ENCODE measurements at regions not wholly inside any gene's neighbourhood (a gene's known extent, or its start where the extent isn't known, plus 50 kb on each side); places are given as distances from the start of the nearest gene placed in this dataset.

DNA sequence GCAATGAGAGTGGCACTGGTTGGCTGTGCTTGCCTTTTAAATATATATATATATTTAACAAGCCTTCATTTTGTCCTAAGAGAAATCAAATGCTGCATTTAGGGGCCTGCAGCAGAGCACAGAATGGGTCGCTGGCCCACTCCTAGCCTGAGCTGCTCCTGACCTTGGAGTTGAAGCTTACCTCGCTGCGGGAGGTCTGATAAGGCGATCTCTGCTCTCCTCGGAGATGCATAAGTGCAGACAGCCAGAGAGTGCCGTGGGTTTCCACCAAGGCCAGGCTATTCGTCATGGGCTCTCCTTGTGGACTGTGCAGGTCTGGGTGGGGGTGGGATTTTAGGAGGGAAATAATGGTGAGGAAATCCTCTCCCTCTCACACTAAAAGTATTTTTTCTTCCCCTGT is 99.5 kb upstream of the IKZF1 start:
- Histone ChIP-seq H3K9ac (ENCODE audit: insufficient read depth, low read length, poor library complexity, severe bottlenecking) (no peak overlapping the region), H3K9me3 (replicated peaks in 1 of 2; ENCODE audit: control insufficient read depth in 1 of 2, insufficient read depth in 1 of 2, low read length in 2 of 2) (no peaks in the 10 kb centered on the region), H3K4me3 (replicated peaks in 1 of 3; ENCODE audit: low read depth in 2 of 3, low read length in 3 of 3) (no peak overlapping the region), H4K20me1 (ENCODE audit: insufficient read depth, low read length) (no peaks in the 10 kb centered on the region), H3K27ac (ENCODE audit: low read depth in 1 of 2, low read length in 2 of 2) (no peak overlapping the region), H3K4me2 (replicated peaks; ENCODE audit: extremely low read depth, low read length, poor library complexity, severe bottlenecking) (no peak overlapping the region), H3K36me3 (replicated peaks in 1 of 2; ENCODE audit: control insufficient read depth in 1 of 2, insufficient read depth in 2 of 2, low read length in 2 of 2) (no peaks in the 10 kb centered on the region), H3K4me1 (ENCODE audit: control insufficient read depth in 1 of 2, insufficient read depth in 2 of 2, low read length in 2 of 2) (peaks cover 45 to 46% of the 10 kb centered on the region in 2 donors), H2AFZ (ENCODE audit: insufficient read depth, low read depth, low read length, poor library complexity, severe bottlenecking) (no peak overlapping the region), H3K79me2 (ENCODE audit: insufficient read depth, low read length) (peaks cover 3% of the 10 kb centered on the region), H3K27me3 (ENCODE audit: control insufficient read depth in 2 of 2, insufficient read depth in 2 of 2, low read length in 2 of 2) (no peaks in the 10 kb centered on the region)
- intact Hi-C loops (cut with micrococcal nuclease) = loop anchor here (2.0 to 5.0 kb wide), 3 partner anchors 102 to 164 kb away; no protein-coding TSS in a partner anchor
- Mint-ChIP-seq H3K27ac (no peak overlapping the region), H3K36me3 (no peaks in the 10 kb centered on the region), H3K4me1 (peaks cover 48% of the 10 kb centered on the region), H3K27me3 (ENCODE audit: low read depth in 3 of 3) (peaks cover 0 to 11% (median 0%) of the 10 kb centered on the region in 3 donors), H3K9me3 (no peaks in the 10 kb centered on the region), H3K4me3 (no peak overlapping the region)
- 92% methylated on average over 4 of the region's 7 CpGs for WGBS (ENCODE audit: insufficient coverage)
- TF ChIP-seq, protein P1, sequence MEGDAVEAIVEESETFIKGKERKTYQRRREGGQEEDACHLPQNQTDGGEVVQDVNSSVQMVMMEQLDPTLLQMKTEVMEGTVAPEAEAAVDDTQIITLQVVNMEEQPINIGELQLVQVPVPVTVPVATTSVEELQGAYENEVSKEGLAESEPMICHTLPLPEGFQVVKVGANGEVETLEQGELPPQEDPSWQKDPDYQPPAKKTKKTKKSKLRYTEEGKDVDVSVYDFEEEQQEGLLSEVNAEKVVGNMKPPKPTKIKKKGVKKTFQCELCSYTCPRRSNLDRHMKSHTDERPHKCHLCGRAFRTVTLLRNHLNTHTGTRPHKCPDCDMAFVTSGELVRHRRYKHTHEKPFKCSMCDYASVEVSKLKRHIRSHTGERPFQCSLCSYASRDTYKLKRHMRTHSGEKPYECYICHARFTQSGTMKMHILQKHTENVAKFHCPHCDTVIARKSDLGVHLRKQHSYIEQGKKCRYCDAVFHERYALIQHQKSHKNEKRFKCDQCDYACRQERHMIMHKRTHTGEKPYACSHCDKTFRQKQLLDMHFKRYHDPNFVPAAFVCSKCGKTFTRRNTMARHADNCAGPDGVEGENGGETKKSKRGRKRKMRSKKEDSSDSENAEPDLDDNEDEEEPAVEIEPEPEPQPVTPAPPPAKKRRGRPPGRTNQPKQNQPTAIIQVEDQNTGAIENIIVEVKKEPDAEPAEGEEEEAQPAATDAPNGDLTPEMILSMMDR (IDR thresholded peaks at IDR 0.05) = no peak
- no peak for DNase-seq

DNA sequence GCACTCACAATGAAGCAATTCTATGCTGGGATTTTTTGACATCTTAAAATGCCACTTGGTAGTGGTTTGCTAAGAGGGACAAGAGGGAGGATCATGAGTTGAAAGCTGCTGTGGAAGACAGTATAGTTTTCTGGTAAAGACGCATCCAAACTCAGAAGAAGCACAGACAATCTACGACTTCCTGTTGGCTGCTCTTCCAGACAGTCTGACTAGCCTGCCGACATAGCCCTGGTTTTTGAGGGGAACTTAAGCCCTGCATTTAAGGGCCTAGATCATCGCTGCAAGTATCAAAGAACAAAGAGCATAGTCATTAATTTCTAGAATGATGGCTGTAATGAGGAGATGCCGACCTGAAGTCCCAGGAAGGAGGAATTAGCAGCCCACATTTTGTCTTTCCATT is 99.9 kb upstream of the IKZF1 start:
- no peak overlapping the region for H3K27ac Mint-ChIP-seq
- intact Hi-C loops (cut with micrococcal nuclease) = loop anchor here (2.0 to 5.0 kb wide), 2 partner anchors 163 to 164 kb away; no protein-coding TSS in a partner anchor

More for the DNA sequence above, 99.9 kb upstream of the IKZF1 start:
- Histone ChIP-seq H3K4me1 (ENCODE audit: control insufficient read depth in 1 of 2, insufficient read depth in 2 of 2, low read length in 2 of 2) (peaks cover 50% of the 10 kb centered on the region in 2 donors), H3K27me3 (ENCODE audit: control insufficient read depth in 2 of 2, insufficient read depth in 2 of 2, low read length in 2 of 2) (no peaks in the 10 kb centered on the region), H3K79me2 (ENCODE audit: insufficient read depth, low read length) (peaks cover 3% of the 10 kb centered on the region), H3K36me3 (replicated peaks in 1 of 2; ENCODE audit: control insufficient read depth in 1 of 2, insufficient read depth in 2 of 2, low read length in 2 of 2) (no peaks in the 10 kb centered on the region), H3K4me2 (replicated peaks; ENCODE audit: extremely low read depth, low read length, poor library complexity, severe bottlenecking) (no peak overlapping the region), H3K4me3 (replicated peaks in 1 of 3; ENCODE audit: low read depth in 2 of 3, low read length in 3 of 3) (no peak overlapping the region), H2AFZ (ENCODE audit: insufficient read depth, low read depth, low read length, poor library complexity, severe bottlenecking) (no peak overlapping the region), H4K20me1 (ENCODE audit: insufficient read depth, low read length) (no peaks in the 10 kb centered on the region), H3K9ac (ENCODE audit: insufficient read depth, low read length, poor library complexity, severe bottlenecking) (no peak overlapping the region), H3K9me3 (replicated peaks in 1 of 2; ENCODE audit: control insufficient read depth in 1 of 2, insufficient read depth in 1 of 2, low read length in 2 of 2) (no peaks in the 10 kb centered on the region), H3K27ac (ENCODE audit: low read depth in 1 of 2, low read length in 2 of 2) (no peak overlapping the region)
- Mint-ChIP-seq H3K4me3 (no peak overlapping the region), H3K36me3 (no peaks in the 10 kb centered on the region), H3K4me1 (peaks cover 52% of the 10 kb centered on the region), H3K9me3 (no peaks in the 10 kb centered on the region), H3K27me3 (ENCODE audit: low read depth in 3 of 3) (peaks cover 0 to 11% (median 0%) of the 10 kb centered on the region in 3 donors)
- WGBS (ENCODE audit: insufficient coverage) = 0% methylated on average over 4 of the region's 5 CpGs
- peak in 1 of 3 donors; percentile 25 for DNase-seq
- TF ChIP-seq, protein P1 (IDR thresholded peaks at IDR 0.05) = no peak
